H9 (cell line): ENCODE measurements at regions not wholly inside any gene's neighbourhood (a gene's known extent, or its start where the extent isn't known, plus 50 kb on each side); places are given as distances from the start of the nearest gene placed in this dataset.

Experiments used
- DNase-seq: peaks from one replicate; pipeline ENCODE4 v3.0.0-alpha.2; 2017
- H2AFZ ChIP-seq: one replicate; pipeline ENCODE4 v1.6.1; 2013; ENCODE audit warnings: mild to moderate bottlenecking, low read length, control low read depth, moderate library complexity
- H2AK5ac ChIP-seq: 2 replicates; pipeline ENCODE4 v1.6.1; 2013; ENCODE audit warnings: low read length, control low read depth, mixed read lengths; ENCODE audit not compliant: insufficient read length
- H2BK120ac ChIP-seq: one replicate; pipeline ENCODE4 v1.6.1; 2013; ENCODE audit warnings: low read depth, mild to moderate bottlenecking, low read length, control low read depth, inconsistent platforms; ENCODE audit not compliant: poor library complexity, severe bottlenecking
- H2BK12ac ChIP-seq: 2 replicates; pipeline ENCODE4 v1.6.1; 2013; ENCODE audit warnings: low read length, control low read depth, mixed read lengths, low read depth; ENCODE audit not compliant: insufficient read length
- H2BK15ac ChIP-seq: 2 replicates; pipeline ENCODE4 v1.6.1; 2013; ENCODE audit warnings: low read depth, low read length, control low read depth
- H2BK20ac ChIP-seq: one replicate; pipeline ENCODE4 v1.6.1; 2013; ENCODE audit warnings: low read depth, mild to moderate bottlenecking, low read length, control low read depth, inconsistent platforms; ENCODE audit not compliant: poor library complexity, severe bottlenecking
- H2BK5ac ChIP-seq: 2 replicates; pipeline ENCODE4 v1.6.1; 2013; ENCODE audit warnings: low read length, control low read depth, mixed read lengths; ENCODE audit not compliant: insufficient read length
- H3K14ac ChIP-seq: 2 replicates; pipeline ENCODE4 v1.6.1; 2013; ENCODE audit warnings: low read length, control low read depth; ENCODE audit not compliant: insufficient read depth
- H3K18ac ChIP-seq: 2 replicates; pipeline ENCODE4 v1.6.1; 2013; ENCODE audit warnings: low read depth, mild to moderate bottlenecking, mixed read lengths, low read length, control low read depth; ENCODE audit not compliant: insufficient read length
- H3K23ac ChIP-seq: 2 replicates; pipeline ENCODE4 v1.6.1; 2013; ENCODE audit warnings: low read length, control low read depth, mixed read lengths, low read depth; ENCODE audit not compliant: insufficient read length
- H3K23me2 ChIP-seq: 2 replicates; pipeline ENCODE4 v1.6.1; 2013; ENCODE audit warnings: low read depth, mild to moderate bottlenecking, mixed read lengths, low read length, control low read depth; ENCODE audit not compliant: insufficient read length, poor library complexity, severe bottlenecking
- H3K27ac ChIP-seq: 2 replicates; pipeline ENCODE4 v1.5.1; 2013; ENCODE audit warnings: low read length, control low read depth, mixed read lengths, low read depth; ENCODE audit not compliant: insufficient read length
- H3K27me3 ChIP-seq: 2 replicates; pipeline ENCODE4 v1.6.1; 2013; ENCODE audit warnings: low read length, control low read depth, inconsistent platforms; ENCODE audit not compliant: insufficient read depth
- H3K4ac ChIP-seq: 2 replicates; pipeline ENCODE4 v1.6.1; 2013; ENCODE audit warnings: low read depth, mild to moderate bottlenecking, control low read depth, inconsistent platforms, low read length, moderate library complexity
- H3K4me1 ChIP-seq: 2 replicates; pipeline ENCODE4 v1.6.1; 2013; ENCODE audit warnings: low read length, control low read depth, inconsistent platforms; ENCODE audit not compliant: insufficient read depth
- H3K4me2 ChIP-seq: 2 replicates; pipeline ENCODE4 v1.6.1; 2013; ENCODE audit warnings: low read length, control low read depth, mixed read lengths; ENCODE audit not compliant: insufficient read length, insufficient read depth
- H3K56ac ChIP-seq: 2 replicates; pipeline ENCODE4 v1.6.1; 2013; ENCODE audit warnings: low read depth, mild to moderate bottlenecking, mixed read lengths, low read length, control low read depth; ENCODE audit not compliant: insufficient read length
- H3K79me1 ChIP-seq: 2 replicates; pipeline ENCODE4 v1.6.1; 2013; ENCODE audit warnings: low read depth, mild to moderate bottlenecking, moderate library complexity, low read length, control low read depth, inconsistent platforms; ENCODE audit not compliant: insufficient read depth, poor library complexity, severe bottlenecking
- H3K79me2 ChIP-seq: 2 replicates; pipeline ENCODE4 v1.6.1; 2013; ENCODE audit warnings: low read length, control low read depth, inconsistent platforms; ENCODE audit not compliant: insufficient read depth
- H3K9ac ChIP-seq: 2 replicates; pipeline ENCODE4 v1.6.1; 2013; ENCODE audit warnings: low read length, control low read depth, mixed read lengths; ENCODE audit not compliant: insufficient read length; ENCODE audit errors: extremely low read depth
- H3K9me3 ChIP-seq: one replicate; pipeline ENCODE4 v1.6.1; 2013; ENCODE audit warnings: low read depth, low read length, inconsistent platforms; ENCODE audit not compliant: control insufficient read depth
- H3T11ph ChIP-seq: one replicate; pipeline ENCODE4 v1.6.1; 2013; ENCODE audit warnings: mild to moderate bottlenecking, low read length, control low read depth, inconsistent platforms
- H4K20me1 ChIP-seq: one replicate; pipeline ENCODE4 v1.6.1; 2013; ENCODE audit not compliant: control insufficient read depth, insufficient read length, insufficient read depth
- H4K5ac ChIP-seq: 2 replicates; pipeline ENCODE4 v1.6.1; 2013; ENCODE audit warnings: low read depth, mild to moderate bottlenecking, mixed read lengths, low read length, control low read depth; ENCODE audit not compliant: insufficient read length
- H4K8ac ChIP-seq: replicated peaks from 2 replicates; pipeline ENCODE4 v1.6.1; 2013; ENCODE audit warnings: low read length, control low read depth, mixed read lengths, low read depth; ENCODE audit not compliant: insufficient read length
- H4K91ac ChIP-seq: 2 replicates; pipeline ENCODE4 v1.6.1; 2013; ENCODE audit warnings: low read depth, mild to moderate bottlenecking, moderate library complexity, mixed read lengths, low read length, control low read depth; ENCODE audit not compliant: insufficient read length
- H3K27ac Mint-ChIP-seq, 3 experiments: 2 replicates in 2 of 3; 3 replicates in 1 of 3; pipeline ENCODE4 v1.8.0; 2020 to 2021; ENCODE audit warnings: mixed read lengths in 3 of 3, mild to moderate bottlenecking in 1 of 3, moderate library complexity in 1 of 3
- H3K27me3 Mint-ChIP-seq: 2 replicates; pipeline ENCODE4 v1.8.0; 2021; ENCODE audit warnings: low read depth, mild to moderate bottlenecking, moderate library complexity, mixed read lengths
- H3K36me3 Mint-ChIP-seq, 3 experiments: 2 replicates in 2 of 3; 3 replicates in 1 of 3; pipeline ENCODE4 v1.8.0; 2020 to 2021; ENCODE audit warnings: low read depth in 3 of 3, mixed read lengths in 3 of 3; ENCODE audit not compliant: insufficient read depth in 1 of 3
- H3K4me1 Mint-ChIP-seq, 2 experiments: 2 replicates each; pipeline ENCODE4 v1.8.0; 2020; ENCODE audit warnings: mixed read lengths in 2 of 2
- H3K4me3 Mint-ChIP-seq, 2 experiments: 2 replicates in 1 of 2; 3 replicates in 1 of 2; pipeline ENCODE4 v1.8.0; 2020 to 2021; ENCODE audit warnings: mild to moderate bottlenecking in 2 of 2, mixed read lengths in 2 of 2, moderate library complexity in 1 of 2
- H3K9me3 Mint-ChIP-seq, 2 experiments: 2 replicates in 1 of 2; 3 replicates in 1 of 2; pipeline ENCODE4 v1.8.0; 2020; ENCODE audit warnings: mild to moderate bottlenecking in 2 of 2, mixed read lengths in 2 of 2, moderate library complexity in 1 of 2
- WGBS: extraction: QIAGEN DNeasy Blood & Tissue Kit; methylation state at CpG from one replicate; pipeline ENCODE4 v1.1.7; 2013; ENCODE audit warnings: missing lambda C conversion rate, low lambda C conversion rate, mixed read lengths; ENCODE audit not compliant: insufficient read length; ENCODE audit errors: extremely low coverage; 5-methylcytosine and 5-hydroxymethylcytosine counted together
- TF ChIP-seq, protein P1 (sequence below): fragments of 200-600 bp; sonication (generic); conservative IDR thresholded peaks from 3 replicates; pipeline ENCODE4 v1.8.0; 2021; ENCODE audit warnings: antibody characterized with exemption, mild to moderate bottlenecking

DNA sequence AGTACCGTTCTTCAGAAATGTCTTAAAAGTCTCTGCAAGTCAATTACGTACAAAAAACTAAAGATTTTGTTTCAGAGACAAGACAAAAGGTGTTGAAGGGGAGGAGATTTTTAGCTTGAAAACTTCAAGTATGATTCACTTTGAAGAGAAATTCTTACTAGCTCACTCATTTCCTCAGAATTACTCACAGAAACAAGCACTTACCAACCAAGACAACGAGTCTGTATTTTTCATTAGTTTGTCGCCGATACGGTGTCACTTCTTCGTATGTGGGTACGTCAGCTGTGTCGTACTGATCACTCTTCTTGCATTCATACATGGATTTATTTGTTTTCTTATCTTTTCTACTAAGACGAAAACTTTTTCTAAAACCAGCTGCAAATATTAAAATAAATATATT, 90.6 kb upstream of the ODAD2 start:
- no peak for DNase-seq
- Histone ChIP-seq H2BK5ac (no peak overlapping the region), H4K8ac (no peak overlapping the region), H2BK120ac (no peak overlapping the region), H3K4ac (no peak overlapping the region), H3K23ac (no peak overlapping the region), H3K27me3 (no peaks in the 10 kb centered on the region), H3K18ac (no peak overlapping the region), H3K9me3 (no peaks in the 10 kb centered on the region), H3K14ac (no peak overlapping the region), H2BK12ac (no peak overlapping the region), H2AFZ (no peak overlapping the region), H3K4me2 (no peak overlapping the region), H4K20me1 (no peaks in the 10 kb centered on the region), H3K27ac (no peak overlapping the region), H3K79me2 (no peaks in the 10 kb centered on the region), H3K23me2 (no peaks in the 10 kb centered on the region), H4K91ac (no peak overlapping the region), H4K5ac (no peak overlapping the region), H3T11ph (no peak overlapping the region), H3K56ac (no peak overlapping the region), H2BK20ac (no peak overlapping the region), H2BK15ac (no peak overlapping the region), H2AK5ac (no peak overlapping the region), H3K79me1 (no peaks in the 10 kb centered on the region), H3K4me1 (no peaks in the 10 kb centered on the region), H3K9ac (no peak overlapping the region)
- 0 out of 4 replicates have a peak, but pooled peaks cover 0 to 2% of the 10 kb centered on the region in 2 experiments for H3K4me1 Mint-ChIP-seq
- H3K4me3 Mint-ChIP-seq = no peak overlapping the region
- H3K9me3 Mint-ChIP-seq = peaks cover 0 to 4% of the 10 kb centered on the region in 2 experiments; a peak in 1 of 5 replicates
- H3K27ac Mint-ChIP-seq = no peak overlapping the region
- WGBS = no CpG with 5 or more reads among the region's 10 CpGs
- no peaks in the 10 kb centered on the region for H3K27me3 Mint-ChIP-seq
- peaks cover 4 to 10% (median 4%) of the 10 kb centered on the region in 3 experiments; a peak in 5 of 7 replicates for H3K36me3 Mint-ChIP-seq
- TF ChIP-seq, protein P1, sequence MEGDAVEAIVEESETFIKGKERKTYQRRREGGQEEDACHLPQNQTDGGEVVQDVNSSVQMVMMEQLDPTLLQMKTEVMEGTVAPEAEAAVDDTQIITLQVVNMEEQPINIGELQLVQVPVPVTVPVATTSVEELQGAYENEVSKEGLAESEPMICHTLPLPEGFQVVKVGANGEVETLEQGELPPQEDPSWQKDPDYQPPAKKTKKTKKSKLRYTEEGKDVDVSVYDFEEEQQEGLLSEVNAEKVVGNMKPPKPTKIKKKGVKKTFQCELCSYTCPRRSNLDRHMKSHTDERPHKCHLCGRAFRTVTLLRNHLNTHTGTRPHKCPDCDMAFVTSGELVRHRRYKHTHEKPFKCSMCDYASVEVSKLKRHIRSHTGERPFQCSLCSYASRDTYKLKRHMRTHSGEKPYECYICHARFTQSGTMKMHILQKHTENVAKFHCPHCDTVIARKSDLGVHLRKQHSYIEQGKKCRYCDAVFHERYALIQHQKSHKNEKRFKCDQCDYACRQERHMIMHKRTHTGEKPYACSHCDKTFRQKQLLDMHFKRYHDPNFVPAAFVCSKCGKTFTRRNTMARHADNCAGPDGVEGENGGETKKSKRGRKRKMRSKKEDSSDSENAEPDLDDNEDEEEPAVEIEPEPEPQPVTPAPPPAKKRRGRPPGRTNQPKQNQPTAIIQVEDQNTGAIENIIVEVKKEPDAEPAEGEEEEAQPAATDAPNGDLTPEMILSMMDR = no peak
